Tibial nerve (tissue), 4 donors: ENCODE measurements at regions not wholly inside any gene's neighbourhood (a gene's known extent, or its start where the extent isn't known, plus 50 kb on each side); places are given as distances from the start of the nearest gene placed in this dataset.

Experiments used
- DNase-seq, 2 donors: peaks; one replicate each; pipeline ENCODE4 v3.0.0-alpha.2; 2019; ENCODE audit warnings: low spot score in 2 of 2
- H3K27ac ChIP-seq, 4 donors: fragments of 200-600 bp; sonication (generic) in 3 of 4; one replicate each; pipeline ENCODE4 v1.5.1; 2017 to 2019; ENCODE audit warnings: mild to moderate bottlenecking in 1 of 4
- H3K27me3 ChIP-seq, 2 donors: fragments of 200-600 bp; sonication (generic) in 1 of 2; one replicate each; pipeline versions ENCODE4 v1.5.1 to v1.6.0; 2017 to 2019
- H3K36me3 ChIP-seq, 3 donors: fragments of 200-600 bp; sonication (generic); one replicate each; pipeline ENCODE4 v1.5.1; 2018 to 2019
- H3K4me1 ChIP-seq, 4 donors: fragments of 200-600 bp; sonication (generic) in 3 of 4; one replicate each; pipeline ENCODE4 v1.5.1; 2017 to 2019
- H3K4me3 ChIP-seq, 4 donors: fragments of 200-600 bp; sonication (generic) in 3 of 4; one replicate each; pipeline ENCODE4 v1.5.1; 2017 to 2019; ENCODE audit warnings: mild to moderate bottlenecking in 1 of 4, moderate library complexity in 1 of 4
- H3K9me3 ChIP-seq, 4 donors: fragments of 200-600 bp; sonication (generic) in 3 of 4; one replicate each; pipeline ENCODE4 v1.5.1; 2017 to 2019
- EP300 ChIP-seq, 2 donors: sonication (generic); formaldehyde crosslinking; IDR thresholded peaks; one replicate each; pipeline ENCODE4 v1.6.1; 2017; ENCODE audit warnings: antibody characterized with exemption in 2 of 2, mild to moderate bottlenecking in 1 of 2
- POLR2A ChIP-seq, 2 donors: fragments of 450-650 bp; IDR thresholded peaks; one replicate each; pipeline ENCODE4 v1.6.1; 2017; ENCODE audit warnings: antibody characterized with exemption in 2 of 2, mild to moderate bottlenecking in 2 of 2, moderate library complexity in 2 of 2
- WGBS, 2 donors: methylation state at CpG; one replicate each; pipeline ENCODE4 v1.1.5; 2018; 5-methylcytosine and 5-hydroxymethylcytosine counted together
- TF ChIP-seq, protein P1 (sequence below), 5 experiments: fragments of 200-600 bp in 3 of 5; fragments of 450-650 bp in 2 of 5; sonication (generic) in 3 of 5; IDR thresholded peaks; one replicate each; pipeline ENCODE4 v1.5.1; 2016 to 2019; ENCODE audit warnings: antibody characterized with exemption in 5 of 5, mild to moderate bottlenecking in 3 of 5, moderate library complexity in 2 of 5

DNA sequence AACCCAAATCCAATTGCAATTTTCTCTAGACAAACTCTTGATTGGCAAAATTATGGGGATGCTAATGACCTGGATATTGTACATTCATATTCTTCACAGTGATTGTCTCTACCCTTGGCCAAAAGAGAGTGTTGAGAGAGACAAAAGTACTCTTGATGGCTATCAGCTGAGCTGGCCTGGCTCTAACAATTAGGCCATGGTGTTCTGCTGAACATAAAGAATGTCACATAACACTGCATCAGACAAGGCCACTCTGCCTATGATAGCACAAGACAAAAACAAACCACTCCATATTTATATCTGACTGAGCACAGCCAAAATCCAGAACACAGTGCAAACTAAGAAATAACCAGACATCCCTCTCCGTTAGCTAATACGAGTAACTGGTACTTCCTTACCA lies 101.7 kb downstream of the ADAMTS1 start:
- no peaks in the 10 kb centered on the region for H3K27me3 ChIP-seq
- H3K4me1 ChIP-seq: no peaks in the 10 kb centered on the region
- H3K9me3 ChIP-seq: no peaks in the 10 kb centered on the region
- DNase-seq: no peak
- no peak for TF ChIP-seq POLR2A (IDR thresholded peaks at IDR 0.05)
- TF ChIP-seq EP300 (IDR thresholded peaks at IDR 0.05): no peak
- TF ChIP-seq, protein P1, sequence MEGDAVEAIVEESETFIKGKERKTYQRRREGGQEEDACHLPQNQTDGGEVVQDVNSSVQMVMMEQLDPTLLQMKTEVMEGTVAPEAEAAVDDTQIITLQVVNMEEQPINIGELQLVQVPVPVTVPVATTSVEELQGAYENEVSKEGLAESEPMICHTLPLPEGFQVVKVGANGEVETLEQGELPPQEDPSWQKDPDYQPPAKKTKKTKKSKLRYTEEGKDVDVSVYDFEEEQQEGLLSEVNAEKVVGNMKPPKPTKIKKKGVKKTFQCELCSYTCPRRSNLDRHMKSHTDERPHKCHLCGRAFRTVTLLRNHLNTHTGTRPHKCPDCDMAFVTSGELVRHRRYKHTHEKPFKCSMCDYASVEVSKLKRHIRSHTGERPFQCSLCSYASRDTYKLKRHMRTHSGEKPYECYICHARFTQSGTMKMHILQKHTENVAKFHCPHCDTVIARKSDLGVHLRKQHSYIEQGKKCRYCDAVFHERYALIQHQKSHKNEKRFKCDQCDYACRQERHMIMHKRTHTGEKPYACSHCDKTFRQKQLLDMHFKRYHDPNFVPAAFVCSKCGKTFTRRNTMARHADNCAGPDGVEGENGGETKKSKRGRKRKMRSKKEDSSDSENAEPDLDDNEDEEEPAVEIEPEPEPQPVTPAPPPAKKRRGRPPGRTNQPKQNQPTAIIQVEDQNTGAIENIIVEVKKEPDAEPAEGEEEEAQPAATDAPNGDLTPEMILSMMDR (IDR thresholded peaks at IDR 0.05): no peak
- H3K27ac ChIP-seq: no peak overlapping the region
- H3K4me3 ChIP-seq: no peak overlapping the region
- WGBS, 2 donors: 61 to 62% methylated on average over 2 of the region's 2 CpGs
- H3K36me3 ChIP-seq: no peaks in the 10 kb centered on the region

DNA sequence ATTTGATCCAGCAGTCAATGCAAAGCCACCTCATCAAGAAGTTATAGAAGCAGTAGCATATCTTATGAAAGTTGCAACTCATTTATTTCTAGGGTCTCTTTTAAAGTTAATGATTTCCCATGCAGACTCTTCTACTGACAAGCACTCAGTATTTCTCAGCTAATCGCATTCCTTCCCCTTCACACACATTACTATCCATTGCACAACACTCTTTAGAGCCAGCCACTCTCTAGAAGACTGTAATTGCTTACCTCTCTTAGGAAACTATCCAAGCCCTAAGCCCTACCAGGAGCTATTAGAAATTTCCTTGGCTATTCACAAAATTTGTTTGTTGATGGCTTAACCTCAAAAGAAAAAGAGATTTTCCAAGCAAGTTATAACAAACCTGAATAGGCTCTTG lies 106.0 kb downstream of the ADAMTS1 start:
- Histone ChIP-seq H3K27me3 (no peaks in the 10 kb centered on the region), H3K4me3 (no peak overlapping the region), H3K4me1 (no peaks in the 10 kb centered on the region), H3K36me3 (no peaks in the 10 kb centered on the region), H3K27ac (no peak overlapping the region), H3K9me3 (no peaks in the 10 kb centered on the region)
- WGBS, 2 donors: 70 to 71% methylated on average over 1 of the region's 1 CpG
- no peak for DNase-seq
- TF ChIP-seq EP300 (IDR thresholded peaks at IDR 0.05): no peak
- TF ChIP-seq, protein P1 (IDR thresholded peaks at IDR 0.05): no peak
- TF ChIP-seq POLR2A (IDR thresholded peaks at IDR 0.05): no peak

DNA sequence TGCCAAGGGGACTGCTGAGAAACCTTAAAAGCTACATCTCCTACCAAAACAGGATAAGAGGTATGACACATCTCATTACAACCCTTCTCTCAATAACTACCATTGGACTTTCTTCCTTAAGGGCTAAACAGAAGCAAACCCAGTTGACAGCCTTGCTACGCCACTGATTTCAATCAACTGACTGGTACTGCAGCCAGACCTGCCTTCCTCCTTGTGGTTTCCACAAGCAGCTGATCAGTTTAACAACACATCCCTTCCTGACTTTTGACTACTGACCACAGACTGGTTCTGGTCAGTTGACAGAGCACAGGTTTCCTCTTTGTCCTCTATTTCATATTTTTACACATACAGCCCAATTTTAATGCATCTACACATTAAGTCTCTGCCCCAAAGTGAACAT lies 108.8 kb downstream of the ADAMTS1 start:
- DNase-seq: no peak
- 87 to 100% methylated on average over 1 of the region's 1 CpG for WGBS, 2 donors
- Histone ChIP-seq H3K27ac (no peak overlapping the region), H3K36me3 (no peaks in the 10 kb centered on the region), H3K4me1 (peaks cover 0 to 6% (median 0%) of the 10 kb centered on the region in 4 donors), H3K4me3 (no peak overlapping the region), H3K27me3 (no peaks in the 10 kb centered on the region), H3K9me3 (no peaks in the 10 kb centered on the region)
- TF ChIP-seq, protein P1 (IDR thresholded peaks at IDR 0.05): no peak
- TF ChIP-seq EP300 (IDR thresholded peaks at IDR 0.05): no peak
- no peak for TF ChIP-seq POLR2A (IDR thresholded peaks at IDR 0.05)

DNA sequence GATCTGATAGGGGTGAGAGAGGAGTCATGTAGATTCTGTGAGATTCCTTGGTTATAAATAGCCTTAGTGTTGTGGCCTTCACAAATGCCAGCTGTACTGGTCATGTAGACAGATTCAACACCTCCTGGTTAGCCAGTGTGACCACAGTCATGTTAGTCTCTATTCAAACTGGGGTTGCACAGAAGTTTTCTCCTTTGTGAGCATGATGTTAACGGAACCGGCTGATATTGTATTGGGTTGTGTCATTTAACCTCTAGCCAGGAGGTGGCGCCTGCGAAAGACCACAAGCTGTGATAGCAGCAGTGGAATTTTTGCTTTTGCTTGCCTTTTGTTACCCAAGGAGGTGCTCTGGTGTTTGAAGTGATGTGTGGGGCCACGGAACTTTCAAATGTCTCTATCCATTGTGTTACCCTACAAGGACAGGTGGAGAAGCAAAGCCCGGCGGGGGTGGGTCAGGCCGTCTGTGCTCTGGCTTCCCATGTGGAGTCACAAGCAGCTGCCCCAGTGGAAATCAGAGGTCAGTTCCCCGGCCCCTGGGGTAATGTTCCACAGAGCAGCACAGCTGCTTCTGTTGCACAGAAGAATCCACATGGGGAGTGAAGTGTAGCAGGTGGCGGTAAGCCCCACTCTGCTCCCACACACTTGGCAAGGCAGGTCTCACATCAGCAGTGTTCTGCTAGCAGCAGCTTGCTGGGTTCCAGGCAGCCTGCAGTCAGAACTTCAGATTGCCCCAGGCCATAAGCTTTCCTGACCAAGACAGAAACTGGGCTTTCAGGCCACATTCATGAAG lies 112.6 kb downstream of the ADAMTS1 start:
- Histone ChIP-seq H3K27me3 (no peaks in the 10 kb centered on the region), H3K9me3 (no peaks in the 10 kb centered on the region), H3K27ac (no peak overlapping the region), H3K4me3 (no peak overlapping the region), H3K4me1 (peaks cover 0 to 6% (median 0%) of the 10 kb centered on the region in 4 donors), H3K36me3 (no peaks in the 10 kb centered on the region)
- no peak for TF ChIP-seq EP300 (IDR thresholded peaks at IDR 0.05)
- TF ChIP-seq, protein P1 (IDR thresholded peaks at IDR 0.05): peak; percentile 33 to 57 (median 39)
- DNase-seq: peak; percentile 33 to 71
- 37 to 40% methylated on average over 10 of the region's 10 CpGs for WGBS, 2 donors

DNA sequence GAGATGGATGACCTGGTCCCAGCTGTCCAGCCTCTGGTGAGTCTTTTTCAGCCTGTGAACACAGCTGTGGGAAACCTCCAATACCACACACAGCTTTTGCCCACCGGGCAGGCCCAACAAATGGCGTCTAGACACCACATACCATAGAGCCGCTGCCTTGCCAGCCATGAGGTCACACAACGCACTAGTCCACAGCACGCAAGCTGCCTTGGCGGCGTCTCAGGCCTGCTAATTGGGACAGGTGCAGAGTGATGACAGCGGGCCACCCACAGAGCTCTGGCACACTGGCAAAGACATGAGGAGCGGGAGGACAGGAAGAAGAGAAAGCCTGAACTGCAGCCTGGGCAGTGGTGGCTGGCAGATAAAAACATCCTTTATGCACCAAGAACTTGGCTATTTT lies 125.5 kb downstream of the ADAMTS1 start:
- DNase-seq: no peak
- Histone ChIP-seq H3K27me3 (no peaks in the 10 kb centered on the region), H3K4me3 (no peak overlapping the region), H3K27ac (no peak overlapping the region), H3K9me3 (no peaks in the 10 kb centered on the region), H3K4me1 (peaks cover 0 to 12% (median 0%) of the 10 kb centered on the region in 4 donors), H3K36me3 (no peaks in the 10 kb centered on the region)
- TF ChIP-seq POLR2A (IDR thresholded peaks at IDR 0.05) (no peak), EP300 (IDR thresholded peaks at IDR 0.05) (no peak)
- TF ChIP-seq, protein P1 (IDR thresholded peaks at IDR 0.05): no peak
- 69 to 91% methylated on average over 9 of the region's 9 CpGs for WGBS, 2 donors
